ENCODE measurements at regions not wholly inside any gene's neighbourhood (a gene's known extent, or its start where the extent isn't known, plus 50 kb on each side); places are given as distances from the start of the nearest gene placed in this dataset.
"Not testable (repeated sequence)": the region's sequence is repeated elsewhere in the genome, so short reads cannot be mapped to it uniquely, and the experiment has no call there.

- H3K4ac ChIP-seq (ENCODE audit: low read length); H4K91ac ChIP-seq (ENCODE audit: low read depth, low read length, poor library complexity); H2BK15ac ChIP-seq (ENCODE audit: low read length); DNase-seq (ENCODE audit: low spot score); H3K79me1 ChIP-seq (ENCODE audit: low read depth, low read length); H3K9ac ChIP-seq (ENCODE audit: low read depth, low read length, poor library complexity); H3K36me3 ChIP-seq (replicated peaks in 1 of 2; ENCODE audit: control insufficient read depth in 2 of 2, insufficient read depth in 2 of 2, low read length in 2 of 2); H2BK5ac ChIP-seq (ENCODE audit: low read length); H3K27me3 ChIP-seq (ENCODE audit: control insufficient read depth in 3 of 3, insufficient read depth in 3 of 3, low read depth in 1 of 3, low read length in 3 of 3); H3K9me3 ChIP-seq (replicated peaks in 1 of 2; ENCODE audit: control insufficient read depth in 2 of 2, insufficient read depth in 1 of 2, low read depth in 1 of 2, low read length in 2 of 2); H3K27ac ChIP-seq (replicated peaks; ENCODE audit: low read length); H4K8ac ChIP-seq (ENCODE audit: low read depth, low read length); H3K4me3 ChIP-seq (ENCODE audit: low read length in 2 of 2); H3K4me1 ChIP-seq (ENCODE audit: control insufficient read depth in 2 of 2, insufficient read depth in 1 of 2, low read depth in 1 of 2, low read length in 2 of 2); H2BK120ac ChIP-seq (ENCODE audit: low read depth, low read length); H2AFZ ChIP-seq (ENCODE audit: low read length); H2BK12ac ChIP-seq (ENCODE audit: low read length); H3K14ac ChIP-seq (ENCODE audit: low read length); H2AK5ac ChIP-seq (ENCODE audit: low read depth, low read length); H3K4me2 ChIP-seq (ENCODE audit: insufficient read depth, low read length, poor library complexity, severe bottlenecking); H3K18ac ChIP-seq (ENCODE audit: low read length); H3K23ac ChIP-seq (ENCODE audit: low read depth, low read length, poor library complexity): not testable (repeated sequence)
- WGBS, 2 donors (ENCODE audit: extremely low coverage in 2 of 2, insufficient read length in 2 of 2, insufficient replicate concordance in 1 of 2) = no CpG with 5 or more reads among the region's 30 CpGs
These were observed 86.9 kb upstream of the GOLGA6L6 start for GRCh38 chr15:20628538-20628937.

DNA sequence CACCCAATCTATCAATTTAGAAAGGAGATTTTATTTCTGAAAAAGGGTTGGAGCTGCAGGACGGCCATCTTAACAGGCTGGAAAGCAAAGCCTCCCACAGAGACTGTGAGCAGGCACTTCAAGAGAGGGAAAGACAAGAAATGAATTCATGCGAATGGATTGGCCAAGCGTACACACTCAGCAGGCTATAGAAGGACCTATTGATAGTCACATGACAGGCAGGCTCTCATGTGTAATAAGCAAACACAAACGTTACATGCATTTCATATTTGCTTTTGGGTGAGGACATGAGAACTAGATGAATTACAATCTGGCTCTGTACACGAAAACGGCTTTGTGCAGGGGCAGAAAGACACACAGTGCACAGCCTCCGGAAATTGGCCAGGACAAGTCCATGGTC is 83.9 kb upstream of the GOLGA6L6 start:
- not testable (repeated sequence) for H3K27me3 ChIP-seq (ENCODE audit: control insufficient read depth in 3 of 3, insufficient read depth in 3 of 3, low read depth in 1 of 3, low read length in 3 of 3); H4K8ac ChIP-seq (ENCODE audit: low read depth, low read length); H4K91ac ChIP-seq (ENCODE audit: low read depth, low read length, poor library complexity); H3K4me1 ChIP-seq (ENCODE audit: control insufficient read depth in 2 of 2, insufficient read depth in 1 of 2, low read depth in 1 of 2, low read length in 2 of 2); H3K79me1 ChIP-seq (ENCODE audit: low read depth, low read length); H2BK5ac ChIP-seq (ENCODE audit: low read length); H3K4ac ChIP-seq (ENCODE audit: low read length); H3K18ac ChIP-seq (ENCODE audit: low read length); H3K27ac ChIP-seq (replicated peaks; ENCODE audit: low read length); H2AFZ ChIP-seq (ENCODE audit: low read length); DNase-seq (ENCODE audit: low spot score); H3K9ac ChIP-seq (ENCODE audit: low read depth, low read length, poor library complexity); H2BK15ac ChIP-seq (ENCODE audit: low read length); H3K14ac ChIP-seq (ENCODE audit: low read length); H2BK120ac ChIP-seq (ENCODE audit: low read depth, low read length); H3K4me3 ChIP-seq (ENCODE audit: low read length in 2 of 2); H3K9me3 ChIP-seq (replicated peaks in 1 of 2; ENCODE audit: control insufficient read depth in 2 of 2, insufficient read depth in 1 of 2, low read depth in 1 of 2, low read length in 2 of 2); H3K4me2 ChIP-seq (ENCODE audit: insufficient read depth, low read length, poor library complexity, severe bottlenecking); H3K23ac ChIP-seq (ENCODE audit: low read depth, low read length, poor library complexity); H3K36me3 ChIP-seq (replicated peaks in 1 of 2; ENCODE audit: control insufficient read depth in 2 of 2, insufficient read depth in 2 of 2, low read length in 2 of 2); H2BK12ac ChIP-seq (ENCODE audit: low read length); H2AK5ac ChIP-seq (ENCODE audit: low read depth, low read length)
- WGBS, 2 donors (ENCODE audit: extremely low coverage in 2 of 2, insufficient read length in 2 of 2, insufficient replicate concordance in 1 of 2) = no CpG with 5 or more reads among the region's 7 CpGs

- H3K4me2 ChIP-seq (ENCODE audit: insufficient read depth, low read length, poor library complexity, severe bottlenecking); H3K9me3 ChIP-seq (replicated peaks in 1 of 2; ENCODE audit: control insufficient read depth in 2 of 2, insufficient read depth in 1 of 2, low read depth in 1 of 2, low read length in 2 of 2); H3K4me3 ChIP-seq (ENCODE audit: low read length in 2 of 2); H3K36me3 ChIP-seq (replicated peaks in 1 of 2; ENCODE audit: control insufficient read depth in 2 of 2, insufficient read depth in 2 of 2, low read length in 2 of 2); H2AK5ac ChIP-seq (ENCODE audit: low read depth, low read length); H2AFZ ChIP-seq (ENCODE audit: low read length); H3K14ac ChIP-seq (ENCODE audit: low read length); H4K91ac ChIP-seq (ENCODE audit: low read depth, low read length, poor library complexity); H3K23ac ChIP-seq (ENCODE audit: low read depth, low read length, poor library complexity); H2BK5ac ChIP-seq (ENCODE audit: low read length); H2BK12ac ChIP-seq (ENCODE audit: low read length); H3K79me1 ChIP-seq (ENCODE audit: low read depth, low read length); H3K27me3 ChIP-seq (ENCODE audit: control insufficient read depth in 3 of 3, insufficient read depth in 3 of 3, low read depth in 1 of 3, low read length in 3 of 3); H3K18ac ChIP-seq (ENCODE audit: low read length); H2BK15ac ChIP-seq (ENCODE audit: low read length); DNase-seq (ENCODE audit: low spot score); H3K27ac ChIP-seq (replicated peaks; ENCODE audit: low read length); H3K4me1 ChIP-seq (ENCODE audit: control insufficient read depth in 2 of 2, insufficient read depth in 1 of 2, low read depth in 1 of 2, low read length in 2 of 2); H3K9ac ChIP-seq (ENCODE audit: low read depth, low read length, poor library complexity); H3K4ac ChIP-seq (ENCODE audit: low read length); H2BK120ac ChIP-seq (ENCODE audit: low read depth, low read length); H4K8ac ChIP-seq (ENCODE audit: low read depth, low read length): not testable (repeated sequence)
- no CpG with 5 or more reads among the region's 3 CpGs for WGBS, 2 donors (ENCODE audit: extremely low coverage in 2 of 2, insufficient read length in 2 of 2, insufficient replicate concordance in 1 of 2)
These were observed 82.5 kb upstream of the GOLGA6L6 start for GRCh38 chr15:20624085-20624484.

- H3K9me3 ChIP-seq (replicated peaks in 1 of 2; ENCODE audit: control insufficient read depth in 2 of 2, insufficient read depth in 1 of 2, low read depth in 1 of 2, low read length in 2 of 2); H3K18ac ChIP-seq (ENCODE audit: low read length); H3K23ac ChIP-seq (ENCODE audit: low read depth, low read length, poor library complexity); H2BK12ac ChIP-seq (ENCODE audit: low read length); H2BK15ac ChIP-seq (ENCODE audit: low read length); H3K79me1 ChIP-seq (ENCODE audit: low read depth, low read length); H3K4ac ChIP-seq (ENCODE audit: low read length); H2BK120ac ChIP-seq (ENCODE audit: low read depth, low read length); H3K27me3 ChIP-seq (ENCODE audit: control insufficient read depth in 3 of 3, insufficient read depth in 3 of 3, low read depth in 1 of 3, low read length in 3 of 3); H3K36me3 ChIP-seq (replicated peaks in 1 of 2; ENCODE audit: control insufficient read depth in 2 of 2, insufficient read depth in 2 of 2, low read length in 2 of 2); H3K9ac ChIP-seq (ENCODE audit: low read depth, low read length, poor library complexity); H3K4me2 ChIP-seq (ENCODE audit: insufficient read depth, low read length, poor library complexity, severe bottlenecking); H4K91ac ChIP-seq (ENCODE audit: low read depth, low read length, poor library complexity); H2AK5ac ChIP-seq (ENCODE audit: low read depth, low read length); H2AFZ ChIP-seq (ENCODE audit: low read length); H2BK5ac ChIP-seq (ENCODE audit: low read length); H4K8ac ChIP-seq (ENCODE audit: low read depth, low read length); H3K4me3 ChIP-seq (ENCODE audit: low read length in 2 of 2); DNase-seq (ENCODE audit: low spot score); H3K4me1 ChIP-seq (ENCODE audit: control insufficient read depth in 2 of 2, insufficient read depth in 1 of 2, low read depth in 1 of 2, low read length in 2 of 2); H3K14ac ChIP-seq (ENCODE audit: low read length); H3K27ac ChIP-seq (replicated peaks; ENCODE audit: low read length): not testable (repeated sequence)
- WGBS, 2 donors (ENCODE audit: extremely low coverage in 2 of 2, insufficient read length in 2 of 2, insufficient replicate concordance in 1 of 2) = no CpG with 5 or more reads among the region's 9 CpGs
These were observed 80.5 kb upstream of the GOLGA6L6 start for GRCh38 chr15:20622117-20622516.

Data from neuronal stem cell (in vitro differentiated cells).